Dendritic cell treated with granulocyte-macrophage colony-stimulating factor and Interleukin-4, amounts not matched to agents 40 ng/mL and 50 ng/mL, for 4 days (primary cell): ENCODE measurements at regions not wholly inside any gene's neighbourhood (a gene's known extent, or its start where the extent isn't known, plus 50 kb on each side); places are given as distances from the start of the nearest gene placed in this dataset.
A peak's percentile ranks its signal among the peaks of the same experiment; 100 is the strongest.

Experiments
- H3K27ac Mint-ChIP-seq: one replicate; pipeline ENCODE4 v1.8.0; 2022; ENCODE audit warnings: mild to moderate bottlenecking, mixed read lengths
- H3K27me3 Mint-ChIP-seq: one replicate; pipeline ENCODE4 v1.8.0; 2022; ENCODE audit warnings: mild to moderate bottlenecking, mixed read lengths
- H3K36me3 Mint-ChIP-seq: one replicate; pipeline ENCODE4 v1.8.0; 2022; ENCODE audit warnings: low read depth, mixed read lengths
- H3K4me1 Mint-ChIP-seq: one replicate; pipeline ENCODE4 v1.8.0; 2022; ENCODE audit warnings: low read depth, mixed read lengths
- H3K4me3 Mint-ChIP-seq: one replicate; pipeline ENCODE4 v1.8.0; 2022; ENCODE audit warnings: mild to moderate bottlenecking, moderate library complexity, mixed read lengths
- H3K9me3 Mint-ChIP-seq: one replicate; pipeline ENCODE4 v1.8.0; 2022; ENCODE audit warnings: mixed read lengths
- intact Hi-C: fragments of 100-400 bp; cut with micrococcal nuclease; formaldehyde crosslinking; loops from one replicate; pipeline ENCODE4 v1.15.0; 2022

- Mint-ChIP-seq H3K36me3 (no peaks in the 10 kb centered on the region), H3K27me3 (no peaks in the 10 kb centered on the region), H3K4me1 (peaks cover 24% of the 10 kb centered on the region), H3K4me3 (no peak overlapping the region), H3K27ac (no peak overlapping the region), H3K9me3 (no peaks in the 10 kb centered on the region)
- intact Hi-C loops: loop anchor here (10.0 kb wide), 2 partner anchors 135 to 485 kb away; partner anchors contain the start of gene P2RY1
Measured at GRCh38 chr3:152969557-152970300, 134.8 kb downstream of the P2RY1 start.

GRCh38 chr3:152970851-152971250, 135.9 kb downstream of the P2RY1 start:
- Mint-ChIP-seq H3K36me3 (no peaks in the 10 kb centered on the region), H3K27ac (no peak overlapping the region), H3K4me1 (peaks cover 16% of the 10 kb centered on the region), H3K27me3 (no peaks in the 10 kb centered on the region), H3K9me3 (no peaks in the 10 kb centered on the region), H3K4me3 (no peak overlapping the region)
- intact Hi-C loops: no loop called here

- H3K27ac Mint-ChIP-seq: no peak overlapping the region
- H3K9me3 Mint-ChIP-seq: no peaks in the 10 kb centered on the region
- no peaks in the 10 kb centered on the region for H3K27me3 Mint-ChIP-seq
- no peak overlapping the region for H3K4me3 Mint-ChIP-seq
- peaks cover 16% of the 10 kb centered on the region for H3K4me1 Mint-ChIP-seq
- H3K36me3 Mint-ChIP-seq: no peaks in the 10 kb centered on the region
- intact Hi-C loops: no loop called here
Measured at GRCh38 chr3:152971880-152972279, 136.9 kb downstream of the P2RY1 start.

- Mint-ChIP-seq H3K36me3 (no peaks in the 10 kb centered on the region), H3K9me3 (no peaks in the 10 kb centered on the region), H3K4me3 (no peak overlapping the region), H3K27me3 (no peaks in the 10 kb centered on the region), H3K4me1 (peaks cover 12% of the 10 kb centered on the region), H3K27ac (no peak overlapping the region)
- intact Hi-C loops: no loop called here
Measured at GRCh38 chr3:152973575-152973974, 138.6 kb downstream of the P2RY1 start.

- Mint-ChIP-seq H3K9me3 (peaks cover 4% of the 10 kb centered on the region), H3K4me3 (no peak overlapping the region), H3K27me3 (no peaks in the 10 kb centered on the region), H3K36me3 (no peaks in the 10 kb centered on the region), H3K27ac (no peak overlapping the region), H3K4me1 (no peaks in the 10 kb centered on the region)
- intact Hi-C loops: no loop called here
Measured at GRCh38 chr3:152976239-152976638, 141.3 kb downstream of the P2RY1 start.

- intact Hi-C loops: no loop called here
- Mint-ChIP-seq H3K27me3 (no peaks in the 10 kb centered on the region), H3K27ac (no peak overlapping the region), H3K4me3 (no peak overlapping the region), H3K9me3 (peaks cover 13% of the 10 kb centered on the region), H3K36me3 (no peaks in the 10 kb centered on the region), H3K4me1 (no peaks in the 10 kb centered on the region)
Measured at GRCh38 chr3:152977366-152977765, 142.4 kb downstream of the P2RY1 start.

- H3K4me1 Mint-ChIP-seq: no peaks in the 10 kb centered on the region
- no peaks in the 10 kb centered on the region for H3K27me3 Mint-ChIP-seq
- no peaks in the 10 kb centered on the region for H3K36me3 Mint-ChIP-seq
- H3K9me3 Mint-ChIP-seq: peaks cover 13% of the 10 kb centered on the region
- H3K4me3 Mint-ChIP-seq: no peak overlapping the region
- intact Hi-C loops: no loop called here
- H3K27ac Mint-ChIP-seq: no peak overlapping the region
Measured at GRCh38 chr3:152978152-152978551, 143.2 kb downstream of the P2RY1 start.

- intact Hi-C loops: no loop called here
- Mint-ChIP-seq H3K4me3 (no peak overlapping the region), H3K27me3 (no peaks in the 10 kb centered on the region), H3K4me1 (peaks cover 8% of the 10 kb centered on the region), H3K27ac (peak overlapping the region; percentile 37), H3K36me3 (no peaks in the 10 kb centered on the region), H3K9me3 (peaks cover 8% of the 10 kb centered on the region)
Measured at GRCh38 chr3:152997526-152997925, 162.6 kb downstream of the P2RY1 start.

GRCh38 chr3:152998591-152998990, 163.4 kb upstream of the RAP2B start:
- H3K27me3 Mint-ChIP-seq: no peaks in the 10 kb centered on the region
- H3K4me1 Mint-ChIP-seq: peaks cover 8% of the 10 kb centered on the region
- H3K9me3 Mint-ChIP-seq: peaks cover 8% of the 10 kb centered on the region
- no peak overlapping the region for H3K4me3 Mint-ChIP-seq
- intact Hi-C loops: no loop called here
- H3K27ac Mint-ChIP-seq: no peak overlapping the region
- H3K36me3 Mint-ChIP-seq: no peaks in the 10 kb centered on the region

GRCh38 chr3:153000325-153000724, 161.7 kb upstream of the RAP2B start:
- intact Hi-C loops: no loop called here
- Mint-ChIP-seq H3K36me3 (no peaks in the 10 kb centered on the region), H3K4me3 (no peak overlapping the region), H3K27ac (no peak overlapping the region), H3K27me3 (no peaks in the 10 kb centered on the region), H3K4me1 (peaks cover 8% of the 10 kb centered on the region), H3K9me3 (peaks cover 8% of the 10 kb centered on the region)

GRCh38 chr3:153001210-153002078, 160.6 kb upstream of the RAP2B start:
- H3K27me3 Mint-ChIP-seq: no peaks in the 10 kb centered on the region
- intact Hi-C loops: no loop called here
- H3K4me1 Mint-ChIP-seq: peaks cover 8% of the 10 kb centered on the region
- no peaks in the 10 kb centered on the region for H3K9me3 Mint-ChIP-seq
- no peak overlapping the region for H3K4me3 Mint-ChIP-seq
- H3K27ac Mint-ChIP-seq: no peak overlapping the region
- no peaks in the 10 kb centered on the region for H3K36me3 Mint-ChIP-seq

GRCh38 chr3:153003441-153003840, 158.6 kb upstream of the RAP2B start:
- no peak overlapping the region for H3K4me3 Mint-ChIP-seq
- intact Hi-C loops: no loop called here
- no peaks in the 10 kb centered on the region for H3K36me3 Mint-ChIP-seq
- no peak overlapping the region for H3K27ac Mint-ChIP-seq
- no peaks in the 10 kb centered on the region for H3K9me3 Mint-ChIP-seq
- no peaks in the 10 kb centered on the region for H3K27me3 Mint-ChIP-seq
- no peaks in the 10 kb centered on the region for H3K4me1 Mint-ChIP-seq

GRCh38 chr3:153003862-153004261, 158.2 kb upstream of the RAP2B start:
- Mint-ChIP-seq H3K27me3 (no peaks in the 10 kb centered on the region), H3K4me1 (no peaks in the 10 kb centered on the region), H3K36me3 (no peaks in the 10 kb centered on the region), H3K9me3 (no peaks in the 10 kb centered on the region), H3K27ac (no peak overlapping the region), H3K4me3 (no peak overlapping the region)
- intact Hi-C loops: no loop called here

- Mint-ChIP-seq H3K27me3 (no peaks in the 10 kb centered on the region), H3K27ac (no peak overlapping the region), H3K4me3 (no peak overlapping the region)
Measured at GRCh38 chr3:153008226-153008625, 153.8 kb upstream of the RAP2B start.

More at GRCh38 chr3:153008226-153008625, 153.8 kb upstream of the RAP2B start:
- Mint-ChIP-seq H3K4me1 (no peaks in the 10 kb centered on the region), H3K9me3 (no peaks in the 10 kb centered on the region), H3K36me3 (no peaks in the 10 kb centered on the region)
- intact Hi-C loops: no loop called here
